Loucy (cell line): ENCODE measurements at regions not wholly inside any gene's neighbourhood (a gene's known extent, or its start where the extent isn't known, plus 50 kb on each side); places are given as distances from the start of the nearest gene placed in this dataset.
"Not testable (repeated sequence)": the region's sequence is repeated elsewhere in the genome, so short reads cannot be mapped to it uniquely, and the experiment has no call there.

Experiments
- H2AFZ ChIP-seq: fragments of 200-600 bp; sonication (generic); 2 replicates; pipeline ENCODE4 v1.6.0; 2016; ENCODE audit warnings: antibody characterized with exemption, mild to moderate bottlenecking, low read length, moderate library complexity
- H3F3A ChIP-seq: fragments of 200-600 bp; 2 replicates; pipeline ENCODE4 v1.6.0; 2016; ENCODE audit warnings: antibody characterized with exemption, low read depth, mild to moderate bottlenecking
- H3K27me3 ChIP-seq: fragments of 200-600 bp; sonication (generic); 2 replicates; pipeline ENCODE4 v1.6.1; 2014; ENCODE audit warnings: low read length, mild to moderate bottlenecking; ENCODE audit not compliant: insufficient read depth, poor library complexity, severe bottlenecking
- H3K36me3 ChIP-seq: fragments of 200-600 bp; sonication (generic); 2 replicates; pipeline ENCODE4 v1.6.1; 2016; ENCODE audit warnings: low read length; ENCODE audit not compliant: insufficient read depth
- H3K4me1 ChIP-seq: fragments of 200-600 bp; sonication (generic); 2 replicates; pipeline ENCODE4 v1.5.1; 2014; ENCODE audit warnings: low read length, mild to moderate bottlenecking; ENCODE audit not compliant: insufficient read depth, poor library complexity, severe bottlenecking
- H3K4me2 ChIP-seq: fragments of 200-600 bp; sonication (generic); 2 replicates; pipeline ENCODE4 v1.6.0; 2014; ENCODE audit warnings: antibody characterized with exemption, low read length, low read depth, mild to moderate bottlenecking; ENCODE audit not compliant: poor library complexity, severe bottlenecking
- H3K4me3 ChIP-seq: fragments of 200-600 bp; sonication (generic); 2 replicates; pipeline ENCODE4 v1.5.1; 2014; ENCODE audit warnings: low read length, mild to moderate bottlenecking, mixed read lengths; ENCODE audit not compliant: poor library complexity, severe bottlenecking
- H3K79me2 ChIP-seq: fragments of 200-600 bp; sonication (generic); 2 replicates; pipeline ENCODE4 v1.6.1; 2014; ENCODE audit warnings: low read length; ENCODE audit not compliant: insufficient read depth
- H3K9ac ChIP-seq: fragments of 200-600 bp; sonication (generic); 2 replicates; pipeline ENCODE4 v1.6.0; 2014; ENCODE audit warnings: mild to moderate bottlenecking, low read depth, low read length, moderate library complexity; ENCODE audit not compliant: poor library complexity, severe bottlenecking
- H3K9me2 ChIP-seq: fragments of 200-600 bp; sonication (generic); replicated peaks from 2 replicates; pipeline ENCODE4 v1.6.1; 2016; ENCODE audit warnings: low read depth, low read length, mixed read lengths
- H3K9me3 ChIP-seq: fragments of 200-600 bp; sonication (generic); 2 replicates; pipeline ENCODE4 v1.6.1; 2014; ENCODE audit warnings: mild to moderate bottlenecking, antibody characterized with exemption, low read length, low read depth; ENCODE audit not compliant: insufficient read depth
- H4K20me1 ChIP-seq: fragments of 200-600 bp; sonication (generic); 2 replicates; pipeline ENCODE4 v1.6.0; 2014; ENCODE audit warnings: antibody characterized with exemption, low read length, mild to moderate bottlenecking; ENCODE audit not compliant: insufficient read depth, poor library complexity, severe bottlenecking
- CTCF ChIP-seq: fragments of 200-600 bp; sonication (generic); conservative IDR thresholded peaks from 2 replicates; pipeline ENCODE4 v1.5.1; 2014; ENCODE audit warnings: mild to moderate bottlenecking, antibody characterized with exemption, low read length
- EZH2phosphoT487 ChIP-seq: fragments of 200-600 bp; IDR thresholded peaks from 2 replicates; pipeline ENCODE4 v1.6.1; 2018; ENCODE audit warnings: antibody characterized with exemption, mild to moderate bottlenecking, moderate library complexity, borderline replicate concordance

DNA sequence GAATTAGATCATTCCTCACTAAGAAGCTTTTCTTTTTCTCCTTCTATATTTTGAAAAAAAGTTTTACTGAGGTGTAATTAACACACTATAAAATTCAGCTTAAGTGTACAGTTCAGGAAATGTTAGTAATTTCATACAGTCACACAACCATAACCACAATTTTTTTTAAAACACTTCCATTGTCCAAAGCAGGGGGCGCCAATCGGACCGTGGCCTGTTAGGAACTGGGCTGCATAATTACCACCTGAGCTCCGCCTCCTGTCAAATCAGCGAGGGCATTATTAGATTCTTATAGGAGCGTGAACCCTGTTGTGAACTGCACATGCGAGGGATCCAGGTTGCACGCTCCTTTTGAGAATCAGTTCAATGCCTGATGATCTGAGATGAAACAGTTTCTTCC, 427.1 kb downstream of the TFEC start:
- TF ChIP-seq EZH2phosphoT487 (no peak), CTCF (peak; percentile 25; the same call in 1 of the 2 replicates)
- Histone ChIP-seq H3K36me3 (no peaks in the 10 kb centered on the region), H3K4me3 (no peak overlapping the region), H4K20me1 (no peaks in the 10 kb centered on the region), H3K4me1 (no peaks in the 10 kb centered on the region), H3F3A (no peaks in the 10 kb centered on the region), H3K79me2 (no peaks in the 10 kb centered on the region), H3K4me2 (no peak overlapping the region), H3K27me3 (no peaks in the 10 kb centered on the region), H3K9me2 (no peaks in the 10 kb centered on the region), H2AFZ (no peak overlapping the region), H3K9ac (no peak overlapping the region), H3K9me3 (no peaks in the 10 kb centered on the region)

- TF ChIP-seq EZH2phosphoT487: no peak
- no peak for TF ChIP-seq CTCF
- no peak overlapping the region for H3K9ac ChIP-seq
- H3F3A ChIP-seq: no peaks in the 10 kb centered on the region
- H4K20me1 ChIP-seq: no peaks in the 10 kb centered on the region
- H3K4me1 ChIP-seq: no peaks in the 10 kb centered on the region
- no peaks in the 10 kb centered on the region for H3K9me2 ChIP-seq
- no peak overlapping the region for H3K4me3 ChIP-seq
- H3K27me3 ChIP-seq: no peaks in the 10 kb centered on the region
- H3K9me3 ChIP-seq: no peaks in the 10 kb centered on the region
- H2AFZ ChIP-seq: no peak overlapping the region
- no peaks in the 10 kb centered on the region for H3K36me3 ChIP-seq
- no peak overlapping the region for H3K4me2 ChIP-seq
- no peaks in the 10 kb centered on the region for H3K79me2 ChIP-seq
Observed at GRCh38 chr7:115600207-115600606, 430.4 kb downstream of the TFEC start.

GRCh38 chr7:115599184-115599583, 431.4 kb downstream of the TFEC start:
- H3K36me3 ChIP-seq, H2AFZ ChIP-seq, H3K9me3 ChIP-seq, H3K4me2 ChIP-seq, H3K27me3 ChIP-seq, H3K9me2 ChIP-seq, H3F3A ChIP-seq, H3K79me2 ChIP-seq, H3K9ac ChIP-seq, H3K4me1 ChIP-seq, H4K20me1 ChIP-seq, H3K4me3 ChIP-seq: not testable (repeated sequence)

DNA sequence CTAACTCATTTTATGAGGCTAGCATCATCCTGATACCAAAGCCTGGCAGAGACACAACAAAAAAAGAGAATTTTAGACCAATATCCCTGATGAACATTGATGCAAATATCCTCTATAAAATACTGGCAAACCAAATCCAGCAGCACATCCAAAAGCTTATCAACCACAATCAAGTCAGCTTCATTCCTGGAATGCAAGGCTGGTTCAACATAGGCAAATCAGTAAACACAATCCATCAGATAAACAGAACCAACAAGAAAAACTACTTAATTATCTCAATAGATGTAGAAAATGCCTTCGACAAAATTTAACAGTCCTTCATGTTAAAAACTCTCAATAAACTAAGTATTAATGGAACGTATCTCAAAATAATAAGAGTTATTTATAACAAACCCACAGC, 433.3 kb downstream of the TFEC start:
- H3K9me2 ChIP-seq, H3K4me2 ChIP-seq, H3K9me3 ChIP-seq, H3K79me2 ChIP-seq, H3F3A ChIP-seq, H4K20me1 ChIP-seq, H2AFZ ChIP-seq, H3K36me3 ChIP-seq, H3K27me3 ChIP-seq, H3K4me3 ChIP-seq, H3K9ac ChIP-seq, H3K4me1 ChIP-seq: not testable (repeated sequence)
